A673 (cell line): ENCODE measurements at regions not wholly inside any gene's neighbourhood (a gene's known extent, or its start where the extent isn't known, plus 50 kb on each side); places are given as distances from the start of the nearest gene placed in this dataset.

Experiments
- BruUV-seq: library from RNA; stranded (reverse); fragments of 400-500 nt; replicated peaks from 2 replicates; lab custom pipeline; 2021; lab: Mats Ljungman, UMichigan
- CTCF ChIA-PET: fragments of 300-600 bp; sonication (Branson Sonifier 250); formaldehyde crosslinking; loops from one replicate; lab custom pipeline; 2022; ENCODE audit warnings: antibody characterized with exemption; lab: Charles Lee
- POLR2A ChIA-PET: fragments of 300-600 bp; sonication (Branson Sonifier 250); formaldehyde crosslinking; loops from one replicate; lab custom pipeline; 2022; ENCODE audit warnings: antibody characterized with exemption; ENCODE audit not compliant: low non-redundant PET; lab: Charles Lee
- DNase-seq: peaks from one replicate; pipeline ENCODE4 v3.0.0-alpha.2; 2015; ENCODE audit warnings: low spot score
- H3K27ac ChIP-seq: fragments of 200-600 bp; sonication (generic); 2 replicates; pipeline ENCODE4 v1.5.1; 2016; ENCODE audit warnings: mixed run types, low read depth, mild to moderate bottlenecking, mixed read lengths, antibody characterized with exemption, low read length; ENCODE audit not compliant: poor library complexity, severe bottlenecking
- H3K27me3 ChIP-seq: fragments of 200-600 bp; sonication (generic); replicated peaks from 2 replicates; pipeline ENCODE4 v1.6.1; 2017; ENCODE audit warnings: mixed run types, low read depth, mild to moderate bottlenecking, mixed read lengths, antibody characterized with exemption, low read length; ENCODE audit not compliant: insufficient read depth, poor library complexity
- H3K36me3 ChIP-seq: fragments of 200-600 bp; sonication (generic); 2 replicates; pipeline ENCODE4 v1.6.1; 2016; ENCODE audit warnings: mixed run types, mild to moderate bottlenecking, mixed read lengths, antibody characterized with exemption, low read length; ENCODE audit not compliant: insufficient read depth, poor library complexity, severe bottlenecking
- H3K4me1 ChIP-seq: fragments of 200-600 bp; sonication (generic); 2 replicates; pipeline ENCODE4 v1.6.1; 2017; ENCODE audit warnings: mixed run types, mild to moderate bottlenecking, mixed read lengths, antibody characterized with exemption, low read length; ENCODE audit not compliant: insufficient read depth, poor library complexity, severe bottlenecking
- H3K4me3 ChIP-seq: fragments of 200-600 bp; sonication (generic); 2 replicates; pipeline ENCODE4 v1.5.1; 2016; ENCODE audit warnings: low read depth, mixed run types, mild to moderate bottlenecking, mixed read lengths, low read length; ENCODE audit not compliant: poor library complexity, severe bottlenecking
- H3K9me3 ChIP-seq: fragments of 200-600 bp; sonication (generic); 2 replicates; pipeline ENCODE4 v1.6.1; 2016; ENCODE audit warnings: mixed run types, low read depth, mild to moderate bottlenecking, mixed read lengths, antibody characterized with exemption, low read length; ENCODE audit not compliant: poor library complexity, severe bottlenecking
- EZH2 ChIP-seq: fragments of 200-600 bp; sonication (generic); IDR thresholded peaks from 2 replicates; pipeline ENCODE4 v1.6.1; 2017; ENCODE audit warnings: borderline replicate concordance, low read depth, mild to moderate bottlenecking, mixed read lengths, antibody characterized with exemption, low read length; ENCODE audit not compliant: poor library complexity, severe bottlenecking
- intact Hi-C: fragments of 100-400 bp; cut with micrococcal nuclease; formaldehyde crosslinking; loops from one replicate; pipeline ENCODE4 v1.10.0; 2022; ENCODE audit not compliant: unreplicated experiment
- TF ChIP-seq, protein P1 (sequence below): fragments of 300-800, 200-600 bp; sonication (generic); conservative IDR thresholded peaks from 2 replicates; pipeline ENCODE4 v1.5.1; 2017; ENCODE audit warnings: low read depth, mild to moderate bottlenecking, antibody characterized with exemption, low read length, moderate library complexity, mixed read lengths

DNA sequence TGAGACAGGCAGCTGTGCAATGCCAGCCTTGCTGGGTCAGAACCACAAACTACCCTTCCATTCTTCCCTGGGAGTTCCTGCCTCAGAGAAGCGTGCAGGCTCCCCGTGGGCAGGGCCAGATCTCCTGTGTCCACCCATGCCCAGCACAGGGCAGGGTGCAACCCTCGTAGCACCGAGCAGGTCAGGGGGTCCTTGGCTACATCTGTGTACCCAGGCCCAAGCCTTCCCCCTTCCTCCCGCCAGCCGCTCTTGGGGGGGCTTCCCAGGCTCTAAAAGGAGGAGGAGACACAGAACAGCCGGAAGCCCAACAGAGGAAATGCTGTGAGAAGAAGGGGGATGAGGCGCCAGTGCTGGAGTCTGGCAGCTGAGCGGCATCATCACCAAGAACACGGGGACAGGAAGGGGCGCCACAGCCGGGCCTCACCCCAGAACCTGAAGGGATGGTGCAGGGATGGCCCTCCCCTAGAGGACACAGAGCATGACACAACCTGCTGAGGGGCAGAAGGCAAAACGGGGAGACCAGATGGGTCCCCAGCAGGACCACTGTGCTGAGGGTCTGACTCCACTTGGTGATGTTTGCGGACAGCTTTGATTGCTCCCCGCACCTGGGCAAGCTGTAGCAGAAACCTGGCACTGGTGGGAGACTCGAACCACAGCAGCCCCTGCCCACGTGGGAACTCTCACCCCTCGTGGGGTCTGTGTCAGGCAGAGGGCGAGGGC, 233.2 kb downstream of the NPHP4 start:
- no TSS peak for BruUV-seq
- intact Hi-C loops, result no loop called here
- no peak overlapping the region for H3K27ac ChIP-seq
- no peak overlapping the region for H3K4me3 ChIP-seq
- H3K4me1 ChIP-seq, result no peaks in the 10 kb centered on the region
- CTCF ChIA-PET, result no interaction called here
- POLR2A ChIA-PET, result no interaction called here
- peaks cover 11% of the 10 kb centered on the region for H3K9me3 ChIP-seq
- no peak for DNase-seq
- peaks cover 15% of the 10 kb centered on the region for H3K27me3 ChIP-seq
- H3K36me3 ChIP-seq, result no peaks in the 10 kb centered on the region
- TF ChIP-seq EZH2, result no peak
- TF ChIP-seq, protein P1, sequence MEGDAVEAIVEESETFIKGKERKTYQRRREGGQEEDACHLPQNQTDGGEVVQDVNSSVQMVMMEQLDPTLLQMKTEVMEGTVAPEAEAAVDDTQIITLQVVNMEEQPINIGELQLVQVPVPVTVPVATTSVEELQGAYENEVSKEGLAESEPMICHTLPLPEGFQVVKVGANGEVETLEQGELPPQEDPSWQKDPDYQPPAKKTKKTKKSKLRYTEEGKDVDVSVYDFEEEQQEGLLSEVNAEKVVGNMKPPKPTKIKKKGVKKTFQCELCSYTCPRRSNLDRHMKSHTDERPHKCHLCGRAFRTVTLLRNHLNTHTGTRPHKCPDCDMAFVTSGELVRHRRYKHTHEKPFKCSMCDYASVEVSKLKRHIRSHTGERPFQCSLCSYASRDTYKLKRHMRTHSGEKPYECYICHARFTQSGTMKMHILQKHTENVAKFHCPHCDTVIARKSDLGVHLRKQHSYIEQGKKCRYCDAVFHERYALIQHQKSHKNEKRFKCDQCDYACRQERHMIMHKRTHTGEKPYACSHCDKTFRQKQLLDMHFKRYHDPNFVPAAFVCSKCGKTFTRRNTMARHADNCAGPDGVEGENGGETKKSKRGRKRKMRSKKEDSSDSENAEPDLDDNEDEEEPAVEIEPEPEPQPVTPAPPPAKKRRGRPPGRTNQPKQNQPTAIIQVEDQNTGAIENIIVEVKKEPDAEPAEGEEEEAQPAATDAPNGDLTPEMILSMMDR, result no peak

DNA sequence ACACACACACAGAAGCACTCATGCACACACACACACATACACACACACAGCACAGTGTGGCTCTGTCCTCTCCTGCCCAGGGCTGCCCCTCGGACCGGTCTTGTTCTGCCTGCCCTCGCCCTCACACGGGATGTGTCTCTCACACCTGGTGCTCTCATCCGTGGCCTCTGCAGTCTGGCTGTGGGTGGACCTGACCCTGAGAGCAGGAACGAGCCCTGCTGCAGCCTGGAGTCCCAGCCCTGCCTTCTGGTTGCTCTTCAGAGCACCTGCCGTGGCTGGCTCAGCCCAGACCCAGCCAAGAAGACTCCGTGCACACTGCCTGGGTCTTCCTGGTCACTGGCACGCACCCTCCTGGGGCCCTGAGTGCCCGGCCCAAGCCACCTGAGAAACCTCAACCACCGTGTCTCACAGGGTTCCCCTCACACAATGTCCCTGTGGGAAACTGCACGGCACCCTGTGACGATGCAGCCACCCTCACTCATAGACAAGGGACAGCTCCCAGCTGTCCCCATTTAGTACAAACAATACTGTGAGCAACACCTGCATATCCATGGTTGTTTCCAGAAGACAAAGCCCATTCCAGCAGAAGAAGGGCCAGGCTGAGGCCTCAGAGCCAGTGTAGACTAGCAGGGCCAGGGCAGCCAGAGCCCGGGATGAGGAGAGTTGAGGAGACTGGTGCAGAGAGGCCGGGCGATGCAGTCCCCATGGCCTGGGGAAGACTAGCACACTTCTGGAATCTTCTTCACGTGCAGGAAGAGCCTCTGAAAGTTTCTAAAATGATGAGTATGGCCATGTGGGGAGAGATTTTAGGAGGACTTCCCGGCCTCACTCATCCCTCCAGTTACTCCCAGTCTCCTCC, 234.0 kb downstream of the NPHP4 start:
- Histone ChIP-seq H3K4me3 (no peak overlapping the region), H3K27me3 (peaks cover 15% of the 10 kb centered on the region), H3K4me1 (no peaks in the 10 kb centered on the region), H3K27ac (no peak overlapping the region), H3K9me3 (peaks cover 11% of the 10 kb centered on the region), H3K36me3 (no peaks in the 10 kb centered on the region)
- ChIA-PET POLR2A (no interaction called here), CTCF (no interaction called here)
- no TSS peak for BruUV-seq
- intact Hi-C loops, result no loop called here
- DNase-seq, result no peak
- TF ChIP-seq EZH2, result no peak

DNA sequence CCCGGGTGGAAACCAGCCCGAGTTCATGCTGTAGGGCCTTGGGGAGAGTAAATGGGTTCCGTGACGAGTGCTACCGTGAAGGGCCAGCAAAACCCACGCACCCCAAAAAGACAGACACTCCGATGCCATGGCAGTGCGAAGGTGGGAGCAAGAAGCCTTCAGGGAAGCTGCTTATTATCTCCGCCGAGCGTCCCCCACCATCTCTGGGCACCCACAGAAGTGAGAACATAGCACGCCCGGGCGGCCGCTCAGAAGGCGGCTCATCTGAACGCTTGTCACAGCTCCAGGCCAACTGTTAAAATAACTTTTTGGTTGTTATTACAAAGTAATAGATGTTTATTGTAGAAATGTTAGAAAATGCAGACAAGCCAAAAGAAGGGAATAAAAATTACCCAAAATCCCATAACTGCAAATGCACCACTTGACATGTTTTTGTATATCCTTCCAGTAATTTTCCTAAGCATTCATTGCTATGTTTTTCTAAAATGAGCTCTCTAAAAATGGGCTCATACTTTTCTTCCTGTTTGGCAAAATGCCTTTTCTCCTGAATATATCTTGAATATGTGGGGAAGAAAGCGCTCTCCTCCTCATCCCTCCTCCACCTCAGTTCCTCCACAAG, 234.9 kb downstream of the NPHP4 start:
- no peak for DNase-seq
- H3K9me3 ChIP-seq, result peaks cover 11% of the 10 kb centered on the region
- BruUV-seq, result no TSS peak
- CTCF ChIA-PET, result no interaction called here
- H3K27ac ChIP-seq, result no peak overlapping the region
- H3K4me3 ChIP-seq, result no peak overlapping the region
- intact Hi-C loops, result no loop called here
- no peak for TF ChIP-seq EZH2
- TF ChIP-seq, protein P1, result no peak
- POLR2A ChIA-PET, result no interaction called here
- H3K36me3 ChIP-seq, result no peaks in the 10 kb centered on the region
- peaks cover 15% of the 10 kb centered on the region for H3K27me3 ChIP-seq
- H3K4me1 ChIP-seq, result no peaks in the 10 kb centered on the region
